ENCODE measurements at regions not wholly inside any gene's neighbourhood (a gene's known extent, or its start where the extent isn't known, plus 50 kb on each side); places are given as distances from the start of the nearest gene placed in this dataset.

DNA sequence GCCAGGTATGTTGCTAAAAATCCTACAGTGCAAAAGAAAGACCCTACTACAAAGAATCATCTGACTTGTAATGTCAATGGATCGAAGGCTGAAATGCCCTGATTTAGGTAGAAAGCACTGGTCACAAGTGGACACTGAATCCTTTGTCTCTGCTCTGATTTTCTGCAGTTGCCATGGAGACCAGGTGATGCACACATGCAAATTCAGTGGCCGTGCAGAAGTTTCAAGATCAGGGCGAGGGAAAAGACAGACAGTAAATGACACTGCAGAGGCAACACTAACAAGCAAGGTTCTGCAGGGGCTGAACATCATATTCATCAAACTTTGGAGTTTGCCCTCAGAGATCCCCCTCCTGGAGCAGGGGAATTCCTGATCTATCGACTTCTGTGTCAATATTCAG lies 370.3 kb upstream of the TMEM132C start:
- TF ChIP-seq, protein P1, sequence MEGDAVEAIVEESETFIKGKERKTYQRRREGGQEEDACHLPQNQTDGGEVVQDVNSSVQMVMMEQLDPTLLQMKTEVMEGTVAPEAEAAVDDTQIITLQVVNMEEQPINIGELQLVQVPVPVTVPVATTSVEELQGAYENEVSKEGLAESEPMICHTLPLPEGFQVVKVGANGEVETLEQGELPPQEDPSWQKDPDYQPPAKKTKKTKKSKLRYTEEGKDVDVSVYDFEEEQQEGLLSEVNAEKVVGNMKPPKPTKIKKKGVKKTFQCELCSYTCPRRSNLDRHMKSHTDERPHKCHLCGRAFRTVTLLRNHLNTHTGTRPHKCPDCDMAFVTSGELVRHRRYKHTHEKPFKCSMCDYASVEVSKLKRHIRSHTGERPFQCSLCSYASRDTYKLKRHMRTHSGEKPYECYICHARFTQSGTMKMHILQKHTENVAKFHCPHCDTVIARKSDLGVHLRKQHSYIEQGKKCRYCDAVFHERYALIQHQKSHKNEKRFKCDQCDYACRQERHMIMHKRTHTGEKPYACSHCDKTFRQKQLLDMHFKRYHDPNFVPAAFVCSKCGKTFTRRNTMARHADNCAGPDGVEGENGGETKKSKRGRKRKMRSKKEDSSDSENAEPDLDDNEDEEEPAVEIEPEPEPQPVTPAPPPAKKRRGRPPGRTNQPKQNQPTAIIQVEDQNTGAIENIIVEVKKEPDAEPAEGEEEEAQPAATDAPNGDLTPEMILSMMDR (IDR thresholded peaks at IDR 0.05; ENCODE audit: insufficient read depth, low read length, poor library complexity, severe bottlenecking), result no peak
- TF ChIP-seq EZH2phosphoT487 (conservative IDR thresholded peaks at IDR 0.05; ENCODE audit: low read length), result no peak
